GM21381 (cell line): ENCODE measurements at regions not wholly inside any gene's neighbourhood (a gene's known extent, or its start where the extent isn't known, plus 50 kb on each side); places are given as distances from the start of the nearest gene placed in this dataset.
"Not testable (repeated sequence)": the region's sequence is repeated elsewhere in the genome, so short reads cannot be mapped to it uniquely, and the experiment has no call there.

Source experiments
- ATAC-seq: cut with Tn5 transposase; IDR thresholded peaks from one replicate; pipeline ENCODE4 v1.9.1; 2021; ENCODE audit warnings: mild to moderate bottlenecking, moderate library complexity; ENCODE audit not compliant: unreplicated experiment

DNA sequence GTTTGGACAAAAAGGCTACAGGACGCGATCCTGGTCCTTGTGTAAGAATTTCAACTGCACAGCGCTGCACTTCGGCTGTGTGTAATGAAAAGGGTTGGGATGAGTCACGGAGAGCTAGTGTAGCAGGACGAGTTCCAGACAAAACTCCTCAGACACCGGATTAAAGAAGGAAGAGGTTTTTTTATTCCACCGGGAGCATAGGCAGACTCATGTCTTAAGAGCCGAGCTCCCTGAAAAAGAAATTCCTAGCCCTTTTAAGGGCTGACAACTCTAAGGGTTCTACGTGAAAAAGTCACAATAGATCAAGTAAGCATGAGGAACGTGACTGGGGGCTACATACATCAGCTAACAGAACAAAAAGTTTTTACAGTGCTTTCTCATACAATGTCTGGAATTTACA lies 54.8 kb upstream of the FAM90A1 start:
- not testable (repeated sequence) for ATAC-seq

DNA sequence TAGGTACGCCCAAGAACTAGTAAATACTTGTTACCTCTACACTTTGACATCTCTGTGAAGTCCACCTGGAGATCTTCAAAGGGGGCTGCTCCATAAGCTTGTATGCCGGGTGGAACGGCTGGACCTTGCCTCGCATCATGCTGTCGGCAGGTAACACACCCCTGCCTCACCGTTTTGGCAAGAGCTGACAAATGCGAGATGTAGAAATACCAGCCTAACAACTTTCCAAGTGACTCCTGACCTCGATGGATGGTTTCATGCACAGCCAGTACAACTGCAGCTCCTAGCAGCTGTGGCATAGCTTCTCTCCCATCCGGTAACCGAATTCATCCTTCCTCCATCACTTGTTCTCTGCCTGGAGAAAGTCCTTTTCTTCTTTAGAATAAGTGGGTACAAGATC lies 58.3 kb upstream of the FAM90A1 start:
- not testable (repeated sequence) for ATAC-seq

DNA sequence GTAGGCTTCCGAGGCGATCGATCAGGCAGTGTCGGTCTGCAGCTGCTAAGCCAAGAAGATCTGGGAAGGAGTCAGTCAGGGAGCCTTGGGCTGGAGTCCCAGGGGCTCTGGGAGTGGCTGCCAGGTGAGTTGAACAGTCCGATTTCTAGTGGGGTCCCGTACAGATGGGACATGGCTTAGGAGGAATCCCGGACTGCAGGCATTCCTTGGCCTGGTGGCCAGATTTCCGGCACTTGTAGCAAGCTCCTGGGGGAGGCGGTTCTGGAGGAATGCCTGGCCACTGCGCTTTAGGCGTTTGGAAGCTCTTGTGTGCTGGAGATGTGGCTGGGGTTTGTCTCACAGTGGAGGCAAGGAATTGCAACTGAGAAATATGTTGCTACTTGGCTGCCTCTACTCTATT lies 64.3 kb upstream of the FAM90A1 start:
- not testable (repeated sequence) for ATAC-seq

DNA sequence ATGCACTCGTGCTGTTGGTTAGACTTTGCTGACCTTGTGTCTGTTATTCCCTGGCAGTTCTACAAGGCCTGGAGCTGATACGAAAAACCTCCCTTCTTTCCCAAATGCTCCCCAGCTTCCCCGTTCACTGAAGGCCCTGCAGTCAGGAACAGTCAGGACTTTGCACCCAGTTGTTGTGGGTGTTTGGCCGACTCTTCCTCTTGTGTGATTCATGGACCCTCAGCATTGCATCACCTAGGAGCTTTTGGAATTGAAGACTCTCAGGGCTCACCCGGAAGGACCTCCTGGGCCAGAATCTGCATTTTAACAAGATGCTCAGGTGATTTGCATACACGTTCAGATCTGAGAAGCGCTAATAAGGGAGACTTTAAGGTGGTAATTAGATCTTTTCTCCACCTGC lies 67.2 kb upstream of the FAM90A1 start:
- not testable (repeated sequence) for ATAC-seq

DNA sequence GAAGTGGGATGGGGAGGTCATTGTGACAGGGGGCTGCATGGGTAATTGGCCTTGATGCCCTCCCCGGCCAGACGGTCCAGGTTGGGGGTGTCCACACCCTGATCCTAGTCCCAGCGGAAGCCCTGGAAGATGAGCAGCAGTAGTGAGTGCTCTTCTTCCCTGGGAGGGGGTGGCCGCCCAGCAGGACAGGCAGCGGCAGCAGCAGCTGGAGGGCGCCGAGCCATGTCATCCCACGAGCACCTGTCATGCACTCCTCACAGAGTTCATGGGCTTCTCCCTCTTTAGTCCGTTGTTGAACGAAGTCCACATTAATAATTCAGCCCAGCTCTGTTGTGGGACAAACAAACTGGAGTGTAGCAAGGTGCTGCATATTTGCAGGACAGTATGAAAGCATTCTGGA lies 81.2 kb upstream of the FAM90A1 start:
- ATAC-seq: not testable (repeated sequence)

DNA sequence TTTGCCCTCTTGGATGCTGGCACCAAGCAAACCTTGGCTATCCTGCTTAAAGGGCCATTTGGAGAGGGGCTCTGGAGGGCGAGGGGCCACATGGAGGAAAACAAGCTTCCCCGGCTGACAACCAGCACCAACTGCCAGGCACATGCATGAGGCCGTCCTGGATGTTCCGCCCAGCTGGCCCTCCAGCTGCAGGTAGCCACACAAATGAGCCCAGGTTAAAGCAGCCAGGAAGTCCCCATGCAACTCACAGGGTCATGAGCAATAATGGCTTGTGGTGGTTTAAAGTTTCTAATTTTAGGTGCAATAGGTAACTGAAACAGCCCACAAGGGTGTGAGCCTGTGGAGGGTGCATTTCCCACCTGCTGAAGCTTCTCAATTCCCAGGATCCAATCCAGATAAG lies 88.6 kb upstream of the FAM90A1 start:
- not testable (repeated sequence) for ATAC-seq

DNA sequence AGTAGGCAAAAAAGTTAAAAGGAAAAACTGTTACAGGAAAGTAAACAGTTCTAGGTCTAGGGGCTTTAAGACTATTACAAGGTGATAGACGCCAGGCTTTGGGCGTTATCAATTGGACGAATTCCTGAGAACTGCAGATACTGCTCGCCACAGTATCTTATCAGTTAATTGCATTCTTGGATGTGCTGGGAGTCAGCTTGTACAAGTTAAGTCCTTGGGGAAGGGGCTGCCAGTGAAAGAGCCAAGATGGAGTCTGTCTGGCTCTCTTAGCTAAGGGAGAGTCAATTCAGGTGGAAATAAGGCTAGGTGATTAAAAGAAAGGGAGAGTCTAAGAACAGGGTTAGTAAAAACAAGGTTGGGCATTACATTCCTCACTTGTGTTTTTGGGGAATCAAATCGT lies 90.3 kb upstream of the FAM90A1 start:
- not testable (repeated sequence) for ATAC-seq

DNA sequence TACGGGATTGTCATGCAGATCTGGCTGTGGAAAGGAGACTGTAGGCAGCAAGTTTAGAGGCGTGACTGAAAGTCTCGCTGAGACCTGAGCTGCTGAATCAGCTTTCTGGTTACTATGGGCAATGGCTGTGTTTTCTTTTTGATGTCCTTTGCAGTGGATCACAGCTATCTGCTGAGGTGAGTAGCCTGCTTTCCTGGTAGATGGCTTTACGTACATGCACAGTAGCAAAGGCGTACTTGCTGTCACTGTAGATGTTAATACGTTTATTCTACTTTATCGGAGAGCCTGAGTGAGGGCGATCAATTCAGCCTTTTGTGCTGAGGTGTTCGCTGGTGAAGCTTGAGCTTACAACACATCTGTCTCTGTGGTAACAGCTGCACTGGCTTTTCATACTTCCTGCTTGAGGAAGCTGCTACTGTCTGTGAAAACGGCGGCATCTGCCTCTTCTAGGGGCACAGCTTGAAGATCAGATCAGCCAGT lies 92.9 kb upstream of the FAM90A1 start:
- ATAC-seq: not testable (repeated sequence)

DNA sequence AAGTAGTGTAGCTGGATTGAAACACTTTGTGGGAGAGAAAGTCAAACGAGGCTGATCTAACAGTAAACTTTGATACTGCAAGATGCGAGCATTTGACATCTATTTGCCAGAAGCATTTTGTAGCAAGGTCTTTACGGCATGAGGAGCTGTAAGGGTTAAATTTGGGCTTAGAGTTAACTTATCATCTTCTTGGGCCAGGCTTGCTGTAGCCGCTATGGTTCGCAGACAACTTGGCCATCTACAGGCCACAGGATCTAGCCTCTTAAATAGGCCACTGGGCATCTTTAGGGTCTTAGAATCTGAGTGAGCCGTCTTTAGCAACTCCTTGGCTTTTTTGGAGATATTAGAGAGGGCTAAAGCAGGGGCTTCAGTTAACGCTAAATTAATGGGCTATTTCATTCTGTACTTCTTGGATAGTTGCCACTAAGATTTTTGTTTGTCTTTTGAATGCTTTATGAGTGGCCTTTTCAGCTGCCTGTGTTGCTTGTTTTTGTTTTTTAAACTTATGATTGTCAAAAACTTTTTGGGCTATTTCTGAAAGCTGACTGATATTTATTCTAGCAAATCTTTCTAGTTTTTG lies 93.5 kb upstream of the FAM90A1 start:
- ATAC-seq: not testable (repeated sequence)

DNA sequence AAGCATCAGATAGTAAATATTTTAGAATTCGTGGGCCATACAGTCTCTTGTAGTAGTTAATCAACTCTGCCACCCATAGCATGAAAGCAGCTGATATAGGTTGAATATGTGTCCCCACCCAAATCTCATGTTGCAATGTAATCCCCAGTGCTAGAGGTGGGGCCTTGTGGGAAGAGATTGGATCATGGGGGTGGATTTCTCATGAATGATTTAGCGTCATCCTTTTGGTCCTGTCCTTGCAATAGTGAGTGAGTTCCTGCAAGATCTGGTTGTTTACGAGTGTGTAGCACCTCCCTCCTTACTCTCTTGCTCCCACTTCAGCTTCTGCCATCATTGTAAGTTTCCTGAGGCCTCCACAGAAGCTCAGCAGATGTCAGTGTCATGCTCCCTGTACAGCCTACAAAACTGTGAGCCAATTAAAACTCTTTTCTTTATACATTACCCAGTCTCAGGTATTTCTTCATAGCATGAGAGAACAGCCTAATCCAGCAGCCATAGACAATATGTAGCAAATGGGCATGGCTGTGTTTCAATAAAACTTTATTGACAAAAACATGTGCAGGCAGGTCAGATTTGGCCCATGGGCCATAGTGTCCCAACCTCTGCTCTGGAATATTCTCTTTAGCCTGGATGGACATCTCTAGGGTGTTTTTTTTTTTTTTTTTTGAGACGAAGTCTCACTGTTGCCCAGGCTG lies 97.9 kb upstream of the FAM90A1 start:
- ATAC-seq: not testable (repeated sequence)

DNA sequence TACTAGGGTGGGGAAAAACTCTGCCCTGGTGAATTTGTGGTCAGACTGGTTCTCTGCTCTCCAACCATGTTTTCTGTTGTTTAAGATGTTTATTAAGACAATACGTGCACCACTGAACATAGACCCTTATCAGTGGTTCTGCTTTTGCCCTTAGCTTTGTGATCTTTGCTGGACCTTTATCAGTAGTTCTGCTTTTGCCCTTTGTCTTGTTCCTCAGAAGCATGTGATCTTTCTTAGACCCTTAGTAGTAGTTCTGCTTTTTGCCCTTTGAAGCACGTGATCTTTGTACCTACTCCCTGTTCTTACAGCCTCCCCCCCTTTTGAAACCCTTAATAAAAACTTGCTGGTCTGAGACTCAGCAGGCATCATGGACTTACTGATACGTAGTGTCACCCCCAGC lies 101.4 kb upstream of the FAM90A1 start:
- not testable (repeated sequence) for ATAC-seq

DNA sequence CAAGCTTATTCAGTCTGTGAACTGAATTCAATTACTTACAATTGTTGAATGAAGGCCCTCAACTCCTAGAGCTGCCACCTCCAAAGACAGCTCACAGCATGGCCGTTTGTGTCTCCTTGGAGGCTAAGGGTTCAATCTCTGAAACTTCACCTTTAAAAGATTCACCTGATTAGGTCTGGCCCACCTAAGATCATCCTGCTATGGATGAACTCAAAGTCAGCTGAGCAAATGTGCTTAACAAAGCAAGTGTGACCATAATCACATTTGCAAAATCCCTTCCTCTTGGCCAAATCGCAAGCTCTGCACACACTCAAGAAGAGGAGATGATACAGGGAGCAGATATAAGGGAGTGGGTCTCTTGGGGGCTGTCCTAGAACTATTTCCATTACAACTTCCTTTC lies 105.0 kb upstream of the FAM90A1 start:
- ATAC-seq: not testable (repeated sequence)

DNA sequence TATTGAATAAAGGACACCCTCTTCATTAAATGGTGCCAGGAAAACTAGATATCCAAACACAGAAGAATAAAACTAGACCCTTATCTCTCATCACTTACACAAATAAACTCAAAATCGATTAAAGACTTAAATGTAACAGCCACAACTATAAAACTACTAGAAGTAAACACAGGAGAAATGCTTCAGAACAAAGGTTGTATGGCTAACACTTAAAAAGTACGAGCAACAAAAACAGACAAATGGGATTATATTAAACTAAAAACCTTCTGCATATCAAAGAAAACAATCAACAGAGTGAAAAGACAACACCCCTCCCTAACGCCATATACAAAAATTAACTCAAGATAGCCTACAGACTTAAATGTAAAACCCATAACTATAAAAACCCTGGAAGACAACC lies 104.7 kb upstream of the CLEC6A start:
- ATAC-seq: not testable (repeated sequence)

DNA sequence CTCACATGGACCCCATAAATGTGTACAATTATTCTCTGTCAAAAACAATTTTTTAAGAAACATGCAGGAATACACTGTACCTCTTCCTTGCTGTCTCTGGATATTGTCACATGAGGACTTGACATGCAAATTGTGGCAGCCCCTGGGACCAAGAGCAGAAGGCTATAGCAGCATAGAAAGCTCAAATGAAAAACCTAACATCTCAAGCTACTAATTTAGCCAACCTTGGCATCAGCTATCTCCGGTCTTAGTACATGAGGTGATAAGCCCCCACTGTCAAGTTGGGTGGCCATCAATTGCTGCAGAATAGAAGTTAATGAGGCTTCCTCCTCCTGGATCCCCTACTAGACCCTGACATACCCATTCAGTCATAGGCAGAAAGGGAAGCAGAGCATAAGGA lies 101.0 kb upstream of the CLEC6A start:
- not testable (repeated sequence) for ATAC-seq

DNA sequence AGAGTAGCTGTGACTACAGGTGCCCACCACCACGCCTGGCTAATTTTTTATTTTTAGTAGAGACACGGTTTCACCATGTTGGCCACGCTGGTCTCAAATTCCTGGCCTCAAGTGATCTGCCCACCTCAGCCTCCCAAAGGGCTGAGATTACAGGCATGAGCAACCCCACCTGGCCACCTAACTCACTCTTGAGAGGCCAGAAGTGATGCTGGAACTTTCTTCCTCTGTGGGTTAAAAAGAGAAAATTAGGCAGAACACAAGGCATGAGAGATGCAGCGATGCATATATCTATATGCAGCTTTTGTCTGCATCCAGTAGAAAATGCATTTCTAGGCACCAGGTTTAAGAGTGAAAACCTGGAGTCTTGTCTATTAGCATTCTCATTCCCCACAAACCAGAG lies 100.2 kb upstream of the CLEC6A start:
- ATAC-seq: not testable (repeated sequence)

DNA sequence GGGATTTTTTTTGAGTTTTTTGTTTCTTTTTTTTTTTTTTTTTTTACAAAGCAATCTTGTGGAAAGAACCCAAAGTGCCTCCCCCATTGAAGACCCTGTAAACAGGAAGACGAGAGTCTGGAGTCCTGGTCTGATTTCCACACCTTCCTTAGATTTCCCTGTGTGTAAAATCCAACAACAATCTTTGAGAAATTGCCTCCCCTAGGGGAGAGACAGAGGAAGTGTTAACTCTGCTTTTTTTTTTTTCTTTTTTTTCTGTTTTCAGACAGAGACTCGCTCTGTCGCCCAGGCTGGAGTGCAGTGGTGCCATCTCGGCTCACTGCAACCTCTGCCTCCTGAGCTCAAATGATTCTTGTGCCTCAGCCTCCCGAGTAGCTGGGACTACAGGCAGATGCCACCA lies 82.0 kb upstream of the CLEC6A start:
- not testable (repeated sequence) for ATAC-seq

DNA sequence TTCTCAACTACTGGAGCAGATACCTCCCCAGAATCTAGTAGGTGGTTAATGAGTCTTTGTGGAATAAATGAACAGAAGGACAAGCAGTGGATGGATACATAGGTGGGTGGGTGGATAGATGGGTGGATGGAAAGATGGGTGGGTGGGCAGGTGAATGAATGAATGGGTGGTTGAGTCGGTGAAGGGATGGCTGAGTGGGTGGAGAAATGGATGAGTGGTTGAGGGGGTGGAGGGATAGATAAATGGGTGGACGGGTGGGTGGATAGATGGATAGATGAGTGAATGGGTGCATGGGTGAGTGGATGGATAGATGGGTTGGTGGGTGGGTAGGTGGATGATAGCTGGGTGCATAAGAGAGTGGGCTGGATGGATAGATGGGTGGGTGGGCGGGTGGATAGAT lies 80.6 kb upstream of the CLEC6A start:
- not testable (repeated sequence) for ATAC-seq

DNA sequence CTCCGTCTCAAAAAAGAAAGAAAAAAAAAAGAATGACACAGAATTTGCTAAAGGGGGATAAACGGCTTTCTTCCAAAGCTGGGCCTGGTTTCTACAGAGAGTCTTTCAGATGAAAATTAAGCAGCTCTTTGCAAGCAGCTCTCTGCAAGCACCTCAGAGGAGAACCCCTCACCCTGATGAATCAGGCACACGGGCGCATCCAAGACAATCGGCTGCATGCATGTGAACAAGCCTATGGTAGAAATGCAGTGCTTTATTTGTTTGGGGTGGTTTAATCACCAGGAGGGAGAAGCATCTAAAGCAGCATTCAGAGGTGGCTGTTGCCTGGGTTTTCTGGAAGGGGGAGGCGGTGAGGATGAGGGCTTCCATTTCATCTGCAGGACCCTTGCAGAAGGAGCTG lies 78.0 kb upstream of the CLEC6A start:
- ATAC-seq: not testable (repeated sequence)

DNA sequence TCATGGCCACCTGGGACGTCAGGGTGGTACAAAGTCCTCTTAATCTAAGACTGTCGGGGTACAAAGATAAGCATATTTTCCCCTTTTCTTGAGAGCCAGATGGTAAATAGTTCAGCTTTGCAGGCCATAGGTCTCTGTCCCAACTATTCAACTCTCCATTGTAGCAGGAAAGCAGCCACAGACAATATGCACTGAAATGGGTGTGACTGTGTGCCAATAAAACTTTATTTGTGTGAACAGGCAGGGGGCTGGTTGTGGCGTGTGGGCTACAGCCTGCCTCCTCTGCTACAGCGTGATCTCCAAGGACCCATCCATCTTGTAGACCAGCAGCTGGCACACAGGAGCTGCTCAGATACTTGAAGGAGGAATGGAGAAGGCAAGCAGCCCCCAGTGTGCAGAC lies 73.2 kb upstream of the CLEC6A start:
- not testable (repeated sequence) for ATAC-seq

DNA sequence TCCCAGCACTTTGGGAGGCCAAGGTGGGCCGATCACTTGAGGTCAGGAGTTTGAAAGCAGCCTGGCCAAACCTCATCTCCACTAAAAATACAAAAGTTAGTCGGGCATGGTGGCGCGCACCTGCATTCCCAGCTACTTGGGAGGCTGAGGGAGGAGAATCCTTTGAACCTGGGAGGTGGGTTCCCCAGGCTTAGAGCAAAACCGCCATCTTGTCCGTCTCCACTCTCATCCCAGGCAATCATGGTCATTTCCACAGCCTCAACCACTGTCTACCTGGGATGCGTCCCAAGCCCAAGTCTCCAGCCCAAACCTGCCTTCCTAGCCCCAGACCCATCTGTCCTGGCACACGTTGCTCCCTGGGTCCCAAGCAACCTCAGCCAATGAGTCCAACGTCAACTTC lies 71.1 kb upstream of the CLEC6A start:
- ATAC-seq: not testable (repeated sequence)

DNA sequence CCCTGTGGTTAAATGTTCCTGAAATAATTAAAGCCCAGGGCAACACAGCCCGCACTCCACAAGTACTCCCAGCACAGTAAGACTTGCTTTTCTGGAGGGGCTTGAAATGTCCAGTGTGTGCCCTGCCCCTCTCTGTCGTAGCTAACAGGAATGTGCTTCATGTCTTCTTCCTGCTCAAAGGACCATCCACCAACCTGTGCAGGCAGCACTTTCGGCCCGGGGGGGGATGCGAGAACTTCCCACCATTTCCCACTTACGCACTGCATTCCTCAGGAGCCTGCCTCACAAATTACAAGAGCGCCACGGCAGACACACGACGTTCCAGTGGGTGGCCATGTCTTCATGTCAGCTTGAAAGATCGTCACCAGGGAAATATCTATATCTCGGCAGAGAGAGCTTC lies 70.3 kb upstream of the CLEC6A start:
- not testable (repeated sequence) for ATAC-seq

DNA sequence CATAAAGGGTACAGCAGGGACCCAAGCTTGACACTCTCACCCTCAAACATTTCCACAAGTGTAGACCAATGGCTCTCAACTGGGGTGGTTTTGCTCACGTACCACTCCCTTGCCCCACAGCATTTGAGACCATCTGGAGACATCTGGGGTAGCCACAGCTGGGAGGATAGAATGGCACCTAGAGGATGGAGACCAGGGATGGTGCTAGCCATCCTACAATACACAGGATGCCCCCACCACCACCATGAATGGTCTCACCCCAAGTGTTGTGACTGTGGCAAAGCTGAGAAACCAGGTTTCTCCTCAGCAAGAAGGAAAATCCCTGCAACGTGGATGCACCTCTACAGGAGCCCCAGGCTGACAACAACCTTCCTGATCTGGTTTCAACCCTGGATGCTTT lies 69.1 kb upstream of the CLEC6A start:
- ATAC-seq: not testable (repeated sequence)
